Small intestine (tissue), 7 donors: ENCODE measurements at regions not wholly inside any gene's neighbourhood (a gene's known extent, or its start where the extent isn't known, plus 50 kb on each side); places are given as distances from the start of the nearest gene placed in this dataset.
"Not testable (repeated sequence)": the region's sequence is repeated elsewhere in the genome, so short reads cannot be mapped to it uniquely, and the experiment has no call there.

ENCODE experiments used
- DNase-seq, 2 donors: peaks; one replicate each; pipeline versions ENCODE4 v3.0.0 to v3.0.0-alpha.2; 2013
- FAIRE-seq: peaks from 2 replicates; lab custom pipeline; 2012; peaks lifted over from hg19 to GRCh38; lab: Jason Lieb, UNC
- H3K27ac ChIP-seq, 3 donors: one replicate each; pipeline ENCODE4 v1.5.1; 2013; ENCODE audit warnings: low read length in 2 of 3, mild to moderate bottlenecking in 2 of 3, control low read depth in 1 of 3, inconsistent platforms in 1 of 3, low read depth in 1 of 3, moderate library complexity in 1 of 3
- H3K27me3 ChIP-seq, 3 donors: one replicate each; pipeline ENCODE4 v1.6.1; 2013; ENCODE audit warnings: low read length in 3 of 3, inconsistent platforms in 1 of 3; ENCODE audit not compliant: control insufficient read depth in 3 of 3, insufficient read depth in 3 of 3
- H3K36me3 ChIP-seq, 3 donors: one replicate each; pipeline ENCODE4 v1.6.1; 2013; ENCODE audit warnings: low read length in 3 of 3, inconsistent platforms in 1 of 3, low read depth in 1 of 3, mild to moderate bottlenecking in 1 of 3, moderate library complexity in 1 of 3; ENCODE audit not compliant: control insufficient read depth in 3 of 3, insufficient read depth in 2 of 3
- H3K4me1 ChIP-seq, 3 donors: one replicate each; pipeline ENCODE4 v1.6.1; 2013; ENCODE audit warnings: low read length in 2 of 3, inconsistent platforms in 1 of 3, low read depth in 1 of 3, mild to moderate bottlenecking in 1 of 3, moderate library complexity in 1 of 3; ENCODE audit not compliant: control insufficient read depth in 3 of 3, insufficient read depth in 2 of 3
- H3K4me3 ChIP-seq, 3 donors: one replicate each; pipeline ENCODE4 v1.5.1; 2013; ENCODE audit warnings: low read length in 3 of 3, control low read depth in 1 of 3, inconsistent platforms in 1 of 3, low read depth in 1 of 3, mild to moderate bottlenecking in 1 of 3, moderate library complexity in 1 of 3
- H3K9me3 ChIP-seq, 2 donors: one replicate each; pipeline ENCODE4 v1.6.1; 2013; ENCODE audit warnings: low read depth in 1 of 2, low read length in 1 of 2; ENCODE audit not compliant: control insufficient read depth in 2 of 2, insufficient read depth in 1 of 2
- WGBS, 3 donors: extraction: QIAGEN DNeasy Blood & Tissue Kit; methylation state at CpG; one replicate each; pipeline ENCODE4 v1.1.7; 2013; 5-methylcytosine and 5-hydroxymethylcytosine counted together
- donor health status: healthy with polysubstance abuse.
- donor health status: control.
- donor health status: control.
- donor health status: Bipolar disorder and iron deficiency.
- donor health status: healthy.

- Histone ChIP-seq H3K36me3 (no peaks in the 10 kb centered on the region), H3K27ac (no peak overlapping the region), H3K27me3 (no peaks in the 10 kb centered on the region), H3K4me1 (no peaks in the 10 kb centered on the region), H3K9me3 (no peaks in the 10 kb centered on the region), H3K4me3 (no peak overlapping the region)
- FAIRE-seq (no peak), DNase-seq (no peak)
- 45 to 80% (median 76%) methylated on average over 7 of the region's 7 CpGs for WGBS, 3 donors
These were observed 118.1 kb upstream of the PPP2R5A start for GRCh38 chr1:212167098-212167497.

GRCh38 chr1:212173567-212173966, 111.6 kb upstream of the PPP2R5A start:
- peak; percentile 59 to 68 for DNase-seq
- WGBS, 3 donors = 19 to 80% (median 49%) methylated on average over 3 of the region's 3 CpGs
- no peaks in the 10 kb centered on the region for H3K9me3 ChIP-seq
- H3K27ac ChIP-seq = no peak overlapping the region
- H3K27me3 ChIP-seq = no peaks in the 10 kb centered on the region
- H3K36me3 ChIP-seq = no peaks in the 10 kb centered on the region
- FAIRE-seq = no peak
- no peak overlapping the region for H3K4me3 ChIP-seq
- peaks cover 0 to 4% (median 0%) of the 10 kb centered on the region in 3 donors for H3K4me1 ChIP-seq

- H3K4me1 ChIP-seq, H3K36me3 ChIP-seq, FAIRE-seq, H3K9me3 ChIP-seq, H3K27ac ChIP-seq, H3K27me3 ChIP-seq, H3K4me3 ChIP-seq, DNase-seq: not testable (repeated sequence)
- 53 to 87% (median 69%) methylated on average over 9 of the region's 9 CpGs for WGBS, 3 donors
These were observed 110.9 kb upstream of the PPP2R5A start for GRCh38 chr1:212174295-212174694.

- WGBS, 3 donors = 95 to 97% (median 96%) methylated on average over 2 of the region's 2 CpGs
These were observed 107.7 kb upstream of the PPP2R5A start for GRCh38 chr1:212177542-212177941.

GRCh38 chr1:212178851-212179250, 106.4 kb upstream of the PPP2R5A start:
- no peak overlapping the region for H3K4me3 ChIP-seq
- H3K36me3 ChIP-seq = no peaks in the 10 kb centered on the region
- H3K27me3 ChIP-seq = no peaks in the 10 kb centered on the region
- WGBS, 3 donors = 69 to 90% (median 82%) methylated on average over 2 of the region's 2 CpGs
- no peak overlapping the region for H3K27ac ChIP-seq
- H3K4me1 ChIP-seq = peaks cover 0 to 2% (median 0%) of the 10 kb centered on the region in 3 donors
- DNase-seq (no peak), FAIRE-seq (no peak)
- H3K9me3 ChIP-seq = no peaks in the 10 kb centered on the region

More at GRCh38 chr1:212177542-212177941, 107.7 kb upstream of the PPP2R5A start:
- FAIRE-seq (no peak), DNase-seq (no peak)
- no peaks in the 10 kb centered on the region for H3K27me3 ChIP-seq
- no peak overlapping the region for H3K27ac ChIP-seq
- no peak overlapping the region for H3K4me3 ChIP-seq
- H3K36me3 ChIP-seq = no peaks in the 10 kb centered on the region
- H3K4me1 ChIP-seq = peaks cover 0 to 4% (median 0%) of the 10 kb centered on the region in 3 donors
- H3K9me3 ChIP-seq = no peaks in the 10 kb centered on the region

GRCh38 chr1:212179394-212180076, 105.7 kb upstream of the PPP2R5A start:
- no peak overlapping the region for H3K4me3 ChIP-seq
- no peak overlapping the region for H3K27ac ChIP-seq
- no peaks in the 10 kb centered on the region for H3K27me3 ChIP-seq
- FAIRE-seq = no peak
- 77 to 91% (median 80%) methylated on average over 2 of the region's 2 CpGs for WGBS, 3 donors
- H3K9me3 ChIP-seq = no peaks in the 10 kb centered on the region
- no peaks in the 10 kb centered on the region for H3K4me1 ChIP-seq
- DNase-seq = no peak
- H3K36me3 ChIP-seq = no peaks in the 10 kb centered on the region

- DNase-seq = no peak
- Histone ChIP-seq H3K27ac (no peak overlapping the region), H3K9me3 (no peaks in the 10 kb centered on the region), H3K27me3 (no peaks in the 10 kb centered on the region), H3K4me3 (no peak overlapping the region), H3K36me3 (no peaks in the 10 kb centered on the region), H3K4me1 (no peaks in the 10 kb centered on the region)
- FAIRE-seq = no peak
- WGBS, 3 donors = 88 to 95% (median 92%) methylated on average over 6 of the region's 6 CpGs
These were observed 104.0 kb upstream of the PPP2R5A start for GRCh38 chr1:212181015-212181882.

GRCh38 chr1:212182171-212182570, 103.0 kb upstream of the PPP2R5A start:
- FAIRE-seq (no peak), DNase-seq (no peak)
- no peak overlapping the region for H3K27ac ChIP-seq
- no peaks in the 10 kb centered on the region for H3K9me3 ChIP-seq
- no peaks in the 10 kb centered on the region for H3K27me3 ChIP-seq
- no peaks in the 10 kb centered on the region for H3K4me1 ChIP-seq
- H3K4me3 ChIP-seq = no peak overlapping the region
- 92 to 96% (median 93%) methylated on average over 4 of the region's 4 CpGs for WGBS, 3 donors
- no peaks in the 10 kb centered on the region for H3K36me3 ChIP-seq
